CD4-positive, alpha-beta T cell treated with Interleukin-4 for 1 hour (primary cell): ENCODE measurements at regions not wholly inside any gene's neighbourhood (a gene's known extent, or its start where the extent isn't known, plus 50 kb on each side); places are given as distances from the start of the nearest gene placed in this dataset.
"Not testable (repeated sequence)": the region's sequence is repeated elsewhere in the genome, so short reads cannot be mapped to it uniquely, and the experiment has no call there.

Experiments used
- DNase-seq, 2 donors: peaks; one replicate each; pipeline ENCODE4 v3.0.0-alpha.2; 2020 to 2022

DNA sequence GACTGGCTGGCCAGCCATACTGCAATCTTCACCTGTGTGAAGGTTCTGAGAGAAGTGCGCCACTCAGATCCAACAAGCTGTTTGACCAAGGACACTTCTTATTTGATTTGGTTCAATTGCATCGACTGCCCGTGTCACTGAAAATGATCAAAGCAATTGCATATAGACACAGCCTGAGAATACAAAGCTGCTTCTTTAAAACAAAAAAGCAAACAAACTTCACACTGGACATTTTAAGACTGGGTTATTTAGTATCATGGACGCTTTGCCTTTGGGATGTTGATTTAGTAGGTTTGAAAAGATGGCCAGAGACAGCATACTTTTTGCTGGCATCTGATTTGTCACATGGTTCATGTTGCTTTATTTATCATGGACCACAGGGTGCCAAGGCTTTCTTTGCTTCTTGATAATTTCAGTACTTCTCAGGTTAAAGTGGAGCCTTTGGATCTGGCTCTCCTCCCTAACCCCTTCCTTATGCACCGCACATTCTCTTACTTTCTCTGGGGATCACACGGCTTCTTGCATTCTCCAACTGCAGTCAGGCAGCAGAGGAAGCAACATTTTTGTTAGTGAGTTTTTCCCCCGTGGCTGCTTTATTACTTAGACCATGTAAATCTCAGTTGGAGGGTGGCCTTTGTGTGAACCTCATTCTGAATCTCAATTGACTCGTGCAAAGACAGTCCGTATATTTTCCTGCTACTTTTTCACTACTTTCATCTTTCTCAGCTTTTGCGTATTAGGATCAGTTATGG, 151.0 kb downstream of the CD47 start:
- DNase-seq, result no peak

DNA sequence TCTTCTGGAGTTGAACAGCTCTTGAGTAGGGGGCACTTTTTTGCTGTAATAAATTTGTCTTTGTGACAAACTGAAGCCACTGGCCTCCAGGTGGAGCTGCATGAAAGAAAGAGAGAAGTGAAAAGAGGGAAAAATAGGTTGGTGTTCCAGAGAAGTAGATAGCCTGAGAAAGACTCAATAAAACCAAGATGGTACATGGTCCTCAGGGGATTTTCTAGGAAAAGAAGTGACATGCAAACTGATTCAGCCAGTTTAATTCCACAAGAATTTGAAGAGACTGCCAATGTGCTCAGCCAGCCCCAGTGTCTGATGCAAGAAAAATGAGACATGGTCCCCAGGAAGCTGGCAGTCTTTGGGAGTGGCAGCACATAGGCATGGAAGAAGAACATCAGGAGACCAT, 152.7 kb downstream of the CD47 start:
- DNase-seq, result peak in 1 of 2 donors; percentile 32

DNA sequence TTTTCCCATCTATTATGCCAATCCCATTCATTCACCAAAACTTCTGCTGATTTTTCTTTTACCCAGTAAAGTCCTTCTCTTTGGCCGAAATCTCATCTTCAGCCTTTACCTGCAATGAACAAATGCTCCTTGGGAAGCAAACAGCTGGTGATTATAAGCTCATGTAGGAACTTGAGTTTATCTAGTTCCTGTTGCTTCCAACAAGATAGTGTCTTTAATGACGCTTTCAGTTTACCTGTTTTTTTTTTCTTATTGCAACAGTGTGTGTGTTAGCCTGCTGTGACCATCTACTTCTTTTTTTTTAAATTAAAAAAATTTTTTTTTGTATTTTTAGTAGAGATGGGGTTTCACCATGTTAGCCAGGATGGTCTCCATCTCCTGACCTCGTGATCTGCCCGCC, 156.0 kb downstream of the CD47 start:
- no peak for DNase-seq

DNA sequence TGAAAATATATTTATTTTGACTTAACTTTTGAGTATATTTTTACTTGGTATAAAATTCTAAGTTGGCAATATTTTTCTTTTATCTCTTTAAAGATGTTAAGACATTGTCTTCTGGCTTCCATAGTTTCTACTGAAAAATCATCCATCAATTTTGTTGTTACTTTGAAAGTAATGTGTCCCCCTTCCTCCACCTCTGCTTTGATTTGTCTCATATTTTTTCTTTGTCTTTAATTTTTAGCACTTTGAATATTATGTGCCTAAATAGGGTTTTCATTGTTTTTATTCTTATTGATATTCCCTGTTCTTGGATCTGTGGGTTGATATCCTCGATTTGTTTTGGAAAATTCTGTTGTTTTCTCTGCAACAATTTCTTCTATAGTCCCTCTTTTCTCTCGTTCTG, 157.4 kb downstream of the CD47 start:
- DNase-seq, result no peak

DNA sequence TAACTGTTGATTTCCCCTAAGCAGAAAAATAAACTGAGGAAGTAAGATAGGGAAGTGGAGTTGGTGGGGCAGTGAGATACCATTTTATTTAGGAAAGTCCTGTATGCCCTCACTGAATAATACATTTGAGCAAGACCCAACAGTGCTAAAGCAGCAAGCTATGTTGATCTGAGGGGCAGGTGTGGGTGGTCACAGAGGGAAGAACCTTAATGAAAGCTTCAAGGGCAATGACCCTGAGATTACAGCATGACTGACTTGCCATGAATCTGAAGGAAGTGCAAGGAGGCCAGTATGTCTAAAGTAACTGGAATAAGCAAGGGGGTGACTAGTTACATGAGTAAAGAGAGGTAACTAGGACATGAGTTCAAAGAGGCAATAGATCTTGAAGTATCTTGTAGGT, 159.5 kb downstream of the CD47 start:
- no peak for DNase-seq

DNA sequence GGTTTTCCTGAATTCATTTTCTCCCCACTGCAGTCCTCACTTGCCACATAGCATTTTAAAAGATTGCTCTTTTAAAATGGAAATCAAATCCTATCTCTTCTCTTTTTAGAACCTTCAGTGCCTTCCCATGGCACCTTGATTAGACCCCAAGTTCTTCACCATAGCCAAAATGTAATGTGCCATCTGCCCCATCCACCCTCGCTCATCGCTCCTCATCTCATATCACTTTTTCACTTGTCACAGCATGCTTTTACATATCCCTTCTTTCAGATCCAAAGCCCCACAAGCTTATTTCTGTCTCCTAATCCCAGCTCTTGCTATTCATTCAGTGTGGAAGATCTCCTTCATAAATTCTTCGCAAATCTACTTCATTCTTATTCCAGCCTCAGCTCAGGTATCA, 161.7 kb downstream of the CD47 start:
- no peak for DNase-seq

DNA sequence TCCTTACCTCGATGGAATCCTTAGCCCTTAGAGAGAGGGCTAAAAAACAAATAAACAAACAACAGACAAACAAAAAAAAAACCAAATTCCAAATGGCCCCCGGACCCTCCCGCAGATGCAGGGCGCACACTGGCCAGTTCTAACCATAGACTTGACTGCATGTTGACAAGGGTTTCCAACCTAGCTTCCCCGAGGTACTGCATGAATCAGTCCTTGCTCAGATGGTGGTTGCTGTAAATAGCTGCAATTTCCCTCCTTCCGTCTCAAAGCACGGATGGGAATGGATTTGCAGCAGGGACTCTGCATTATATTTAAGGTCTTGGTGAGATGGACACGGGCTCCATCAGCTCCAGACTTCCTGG, 162.8 kb downstream of the CD47 start:
- no peak for DNase-seq

DNA sequence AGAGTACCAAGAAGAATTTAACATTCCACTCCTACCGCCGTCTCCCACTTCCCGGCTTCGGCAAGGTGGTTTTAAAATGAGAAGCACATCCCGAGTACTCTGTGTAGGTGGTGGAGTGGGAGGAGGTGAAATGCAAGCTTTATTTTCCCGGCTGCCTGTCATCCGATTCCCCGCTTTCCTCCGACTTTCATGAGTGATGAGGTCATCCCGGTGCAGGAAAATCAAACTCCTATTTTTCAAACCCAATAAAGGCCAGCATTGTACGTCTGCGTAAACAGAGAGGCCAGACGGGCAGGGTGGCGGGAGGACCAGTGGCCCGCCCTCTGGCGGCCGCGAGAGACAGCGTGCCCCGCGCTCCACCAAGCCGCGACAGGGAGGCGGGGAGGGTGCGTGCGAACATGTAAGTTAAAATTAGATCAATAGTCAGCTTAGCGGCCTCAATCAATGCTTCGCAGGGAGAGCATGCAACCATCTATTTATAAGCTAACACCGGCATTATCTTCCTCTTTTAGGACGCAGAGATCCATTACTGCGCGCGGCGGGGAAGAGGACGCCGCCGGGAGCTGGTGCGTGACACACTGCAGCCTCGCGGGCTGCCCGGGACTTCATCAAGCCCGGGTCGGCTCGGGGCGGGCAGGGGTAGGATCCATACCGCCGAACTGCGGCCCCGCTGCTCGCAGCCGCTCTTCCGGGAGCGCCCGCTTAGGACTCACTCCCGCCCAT, 163.3 kb downstream of the CD47 start:
- peak; percentile 62 for DNase-seq

DNA sequence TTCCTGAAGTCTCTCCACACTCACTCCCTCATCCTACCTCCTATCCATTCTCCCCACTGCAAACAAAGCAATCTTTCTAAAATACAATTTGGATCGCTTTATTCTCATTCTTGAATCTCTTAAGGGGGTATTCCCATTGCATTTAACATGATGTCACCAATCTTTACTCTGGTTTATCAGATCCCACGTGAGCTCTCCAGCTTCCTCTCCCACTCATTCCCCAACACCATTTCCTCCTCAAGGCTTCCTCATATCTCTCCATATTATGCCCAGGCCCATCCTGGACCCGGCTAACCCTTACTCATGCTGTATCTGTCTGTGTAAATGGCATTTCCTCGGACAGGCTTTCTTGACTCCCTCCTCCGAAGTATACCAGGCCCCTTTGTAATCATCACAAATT, 165.0 kb downstream of the CD47 start:
- no peak for DNase-seq

DNA sequence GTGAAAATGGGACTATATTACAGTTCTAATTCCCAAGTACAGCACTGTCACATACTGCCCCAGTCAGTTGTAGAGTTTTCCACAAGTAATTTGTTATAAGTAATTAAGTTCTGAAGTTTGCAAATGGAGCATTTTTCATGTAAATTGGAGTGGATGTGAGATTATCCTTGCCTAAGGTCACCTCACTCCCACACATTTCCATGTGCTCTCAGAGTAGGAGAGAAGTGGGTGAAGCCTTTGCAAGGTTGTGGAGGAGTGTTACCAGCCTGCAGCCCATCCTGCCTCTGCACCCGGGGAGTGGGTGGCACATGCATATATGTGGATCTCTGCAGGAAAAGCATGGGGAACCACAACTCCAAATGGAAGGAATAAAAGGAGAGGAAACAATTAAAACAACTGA, 169.8 kb downstream of the CD47 start:
- DNase-seq, result no peak

DNA sequence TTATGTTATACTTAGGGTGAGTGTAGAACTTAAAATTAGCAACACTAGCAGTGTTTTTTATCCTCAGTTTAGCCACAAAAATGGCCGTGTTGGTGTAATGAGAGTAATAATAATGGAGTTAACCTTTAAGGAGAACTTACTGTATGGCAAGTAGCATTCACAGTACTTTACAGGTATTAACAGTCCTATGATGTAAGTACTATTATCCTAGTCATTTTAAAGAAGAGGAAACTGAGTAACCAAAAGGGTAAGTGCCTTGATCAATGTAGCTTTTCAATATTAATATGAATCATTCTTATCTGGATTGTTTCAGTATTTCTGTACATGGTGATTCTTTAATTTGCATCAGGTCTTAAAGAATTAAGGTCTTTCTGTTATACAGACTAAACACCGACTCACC, 170.3 kb downstream of the CD47 start:
- no peak for DNase-seq

DNA sequence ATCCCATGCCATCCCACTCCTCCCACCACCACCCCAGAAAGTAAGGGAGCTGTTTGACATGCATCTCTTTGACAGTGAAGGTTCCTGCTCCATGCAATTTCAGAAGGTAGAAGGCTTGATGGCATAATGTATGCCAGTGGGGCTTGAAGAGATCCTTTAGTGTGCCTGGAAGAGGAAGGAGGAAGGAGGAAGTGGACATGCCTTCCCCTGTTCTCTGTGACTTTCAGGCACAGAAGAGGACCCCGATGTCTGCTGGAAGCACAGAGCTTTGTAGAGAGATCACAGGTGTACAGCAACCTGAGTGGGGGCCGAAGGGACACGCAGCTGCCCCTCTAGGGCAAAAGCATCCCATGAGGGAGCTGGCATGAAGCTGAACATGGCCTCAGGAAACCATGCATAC, 171.6 kb downstream of the CD47 start:
- DNase-seq, result no peak

DNA sequence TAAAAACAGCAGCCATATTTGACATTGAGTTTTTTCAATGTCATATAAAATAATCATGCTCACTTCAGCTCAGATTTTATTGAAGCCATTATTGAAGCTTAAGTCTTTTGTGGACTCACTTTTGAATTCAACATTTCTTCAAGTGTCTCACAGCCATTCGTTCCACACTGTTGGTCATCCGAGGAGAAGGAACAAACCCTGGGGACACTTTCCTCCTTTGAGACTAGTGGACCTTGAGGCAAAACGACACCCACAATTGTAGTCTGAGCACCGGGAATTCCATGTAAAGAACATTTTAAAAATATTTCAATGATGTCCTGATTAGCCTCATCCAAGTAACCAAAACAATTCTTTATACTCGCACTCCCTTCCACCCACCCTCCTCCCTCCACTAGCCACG, 174.7 kb downstream of the CD47 start:
- no peak for DNase-seq

DNA sequence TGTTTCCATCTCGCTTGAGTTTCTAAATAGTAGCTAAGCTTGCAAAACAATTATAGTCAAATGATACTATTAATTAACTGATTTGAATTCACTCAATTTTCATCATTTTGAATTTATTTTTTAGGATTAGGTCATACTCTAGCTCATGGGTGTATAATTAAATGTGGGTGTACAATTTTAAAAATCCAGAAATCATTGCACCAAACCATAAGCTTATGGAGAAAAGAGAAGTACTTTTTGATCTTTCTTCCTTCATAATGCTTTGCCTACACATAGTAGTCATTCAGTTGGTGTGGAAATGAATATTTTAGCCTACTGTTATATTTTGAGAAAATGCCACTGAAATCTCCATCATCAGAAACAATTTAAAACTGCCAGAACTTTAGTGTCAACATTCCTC, 175.1 kb downstream of the CD47 start:
- DNase-seq, result no peak

DNA sequence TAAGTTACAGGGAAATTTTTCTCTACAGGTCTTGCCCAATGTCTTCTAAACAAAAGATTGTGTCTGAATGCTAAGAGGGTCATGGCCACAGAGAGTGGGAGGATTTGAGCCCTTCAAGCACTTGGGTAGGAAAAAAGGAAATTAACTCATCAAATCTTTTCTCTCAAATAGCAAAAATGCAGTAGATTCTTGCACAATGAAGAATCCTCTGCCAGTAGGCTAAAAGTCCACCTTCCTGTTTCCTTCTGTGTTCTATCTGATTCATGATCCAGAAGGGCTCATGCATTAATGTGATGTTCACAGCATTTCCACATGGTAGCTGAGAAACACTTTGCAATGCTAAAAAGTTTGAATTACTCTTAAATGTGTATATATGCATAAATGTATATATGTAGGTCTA, 177.1 kb downstream of the CD47 start:
- no peak for DNase-seq

DNA sequence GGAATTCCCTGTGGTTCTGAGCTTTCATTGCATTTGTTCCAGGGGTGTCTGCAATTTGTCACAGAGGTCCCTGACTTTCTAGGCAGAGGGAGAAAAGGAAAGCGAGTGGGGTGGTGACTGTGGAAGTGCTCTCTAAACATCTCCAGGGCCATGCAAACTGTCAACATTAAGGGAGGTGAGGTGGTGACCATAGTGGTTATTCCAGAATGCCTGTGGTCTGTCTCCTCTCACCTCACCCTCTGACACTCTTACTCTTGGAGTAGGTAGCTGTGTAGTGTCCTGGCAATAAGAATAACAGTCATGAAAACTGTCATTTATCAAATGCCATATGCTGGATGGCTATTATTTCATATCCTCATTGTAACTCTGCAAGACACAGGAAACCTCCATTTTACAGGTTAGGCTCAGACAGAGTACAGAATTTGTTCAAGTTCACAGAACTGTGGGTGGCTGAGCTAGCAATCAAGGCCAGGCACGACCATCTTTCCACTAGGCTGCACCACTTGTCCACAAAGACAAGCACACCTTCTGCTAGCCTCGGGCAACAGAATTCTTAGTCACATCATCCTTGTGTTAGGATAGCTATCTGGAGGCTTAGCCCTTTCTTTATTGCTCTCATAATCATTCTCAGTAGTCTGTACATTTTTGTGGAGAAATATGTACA, 179.4 kb downstream of the CD47 start:
- DNase-seq, result no peak

DNA sequence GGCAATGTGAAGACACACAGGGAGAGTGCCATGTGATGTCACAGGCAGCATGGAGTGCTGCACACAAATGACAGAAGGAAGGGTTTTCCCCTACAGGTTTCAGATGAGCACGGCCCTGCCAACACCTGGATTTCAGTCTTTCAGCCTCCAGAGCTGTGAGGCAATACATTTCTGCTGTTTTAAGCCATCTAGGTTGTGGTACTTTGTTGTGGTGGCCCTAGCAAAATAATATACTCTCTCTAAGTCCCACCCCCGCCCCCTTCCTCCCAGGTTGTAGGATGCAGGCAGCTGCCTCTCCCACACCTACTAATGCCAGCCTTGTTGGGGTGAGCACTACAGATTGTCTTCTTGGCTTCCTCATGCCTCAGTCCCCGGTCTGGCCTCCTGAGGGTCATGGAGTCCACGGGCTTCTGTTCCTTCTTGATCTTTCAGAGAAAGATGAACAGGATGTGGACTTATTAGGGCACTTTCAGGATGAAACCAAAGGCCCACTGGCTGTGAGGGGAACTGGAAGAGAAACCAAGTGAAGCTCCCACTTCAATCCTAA, 180.0 kb downstream of the CD47 start:
- no peak for DNase-seq

DNA sequence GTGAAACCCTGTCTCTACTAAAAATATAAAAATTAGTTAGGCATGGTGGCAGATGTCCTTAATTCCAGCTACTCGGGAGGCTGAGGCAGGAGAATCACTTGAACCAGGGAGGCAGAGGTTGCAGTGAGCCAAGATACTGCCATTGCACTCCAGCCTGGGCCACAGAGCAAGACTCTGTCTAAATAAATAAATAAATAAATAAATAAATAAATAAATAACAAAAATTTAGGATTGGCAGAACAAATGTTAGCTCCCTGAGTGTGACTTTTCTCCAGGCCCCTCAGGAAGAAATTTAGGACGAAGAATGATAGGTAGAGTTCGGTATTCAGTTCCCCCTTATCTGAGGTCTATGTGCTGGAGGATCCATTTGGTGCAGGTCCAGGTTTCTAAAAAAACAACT, 181.2 kb downstream of the CD47 start:
- not testable (repeated sequence) for DNase-seq

DNA sequence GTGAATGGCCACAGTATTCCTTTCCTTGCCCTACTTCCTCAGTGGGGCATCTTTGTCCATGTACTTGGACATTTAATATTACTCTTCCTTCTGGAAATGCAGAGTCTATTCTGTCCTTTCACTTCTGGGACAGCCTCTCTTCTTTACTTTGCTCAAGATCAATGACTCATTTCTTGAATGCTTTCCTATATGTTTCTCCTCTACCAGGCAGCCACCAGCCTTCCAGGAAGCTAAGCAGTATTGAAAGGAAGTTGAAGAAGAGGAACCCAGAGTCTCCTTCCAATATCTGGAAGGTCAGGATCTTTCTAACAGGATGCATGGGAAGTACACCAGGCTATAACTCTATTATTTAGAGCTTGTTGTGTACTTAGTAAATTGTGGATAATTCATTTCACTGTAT, 182.8 kb downstream of the CD47 start:
- DNase-seq, result no peak

DNA sequence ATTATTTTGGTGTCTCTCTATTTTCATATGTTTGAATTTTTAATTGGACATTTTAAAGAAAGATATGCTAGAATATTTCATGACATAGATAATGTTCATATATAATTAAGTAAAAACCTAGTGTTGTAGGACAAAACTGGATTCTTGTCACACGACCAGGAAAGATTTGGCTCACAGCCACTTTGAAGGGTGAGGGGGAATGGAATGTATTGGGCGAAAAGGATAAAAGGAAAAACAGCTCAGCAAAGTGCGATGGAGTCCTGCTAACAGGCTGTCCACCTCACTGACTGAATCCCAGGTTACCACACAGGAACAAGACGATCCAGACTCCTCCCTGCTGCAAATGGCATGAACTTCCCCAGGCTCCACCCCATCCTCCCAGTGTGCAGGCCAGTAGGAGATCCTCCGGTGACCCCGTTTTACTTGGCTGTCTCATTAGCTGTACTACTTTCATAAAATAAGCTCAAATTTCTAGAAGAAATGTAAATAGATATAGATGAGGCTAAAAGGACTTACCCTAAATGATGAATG, 186.2 kb downstream of the CD47 start:
- no peak for DNase-seq

DNA sequence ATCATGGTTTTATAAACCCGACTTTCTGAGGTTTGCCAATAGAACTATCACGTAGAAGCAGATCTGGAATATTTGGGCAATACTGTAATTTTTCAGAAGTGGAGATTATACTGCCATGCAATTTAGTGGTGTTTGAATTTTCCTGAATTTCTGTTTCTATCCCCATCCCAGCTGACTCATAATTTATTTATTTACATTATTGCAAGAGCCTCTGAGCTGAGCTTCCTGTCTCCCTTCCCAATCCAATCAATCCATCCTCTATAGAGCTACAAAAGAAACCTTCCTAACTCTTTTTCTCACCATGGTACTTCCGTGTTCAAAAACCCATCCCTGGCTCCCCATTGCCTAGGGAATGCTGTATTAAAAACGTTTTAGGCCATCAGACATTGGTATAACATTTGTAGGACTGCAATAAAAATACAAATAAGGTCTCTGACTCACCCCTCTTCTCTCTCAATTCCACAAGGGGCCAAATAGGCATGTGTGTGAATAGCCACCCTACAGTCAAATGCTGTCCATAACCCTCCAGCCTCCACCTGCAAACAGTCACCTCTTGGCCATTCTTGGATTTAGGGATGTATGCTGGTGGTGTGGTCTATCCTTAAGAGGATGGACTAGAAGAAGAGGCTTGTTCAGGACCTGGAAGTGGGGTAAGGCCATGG, 190.7 kb downstream of the CD47 start:
- no peak for DNase-seq

DNA sequence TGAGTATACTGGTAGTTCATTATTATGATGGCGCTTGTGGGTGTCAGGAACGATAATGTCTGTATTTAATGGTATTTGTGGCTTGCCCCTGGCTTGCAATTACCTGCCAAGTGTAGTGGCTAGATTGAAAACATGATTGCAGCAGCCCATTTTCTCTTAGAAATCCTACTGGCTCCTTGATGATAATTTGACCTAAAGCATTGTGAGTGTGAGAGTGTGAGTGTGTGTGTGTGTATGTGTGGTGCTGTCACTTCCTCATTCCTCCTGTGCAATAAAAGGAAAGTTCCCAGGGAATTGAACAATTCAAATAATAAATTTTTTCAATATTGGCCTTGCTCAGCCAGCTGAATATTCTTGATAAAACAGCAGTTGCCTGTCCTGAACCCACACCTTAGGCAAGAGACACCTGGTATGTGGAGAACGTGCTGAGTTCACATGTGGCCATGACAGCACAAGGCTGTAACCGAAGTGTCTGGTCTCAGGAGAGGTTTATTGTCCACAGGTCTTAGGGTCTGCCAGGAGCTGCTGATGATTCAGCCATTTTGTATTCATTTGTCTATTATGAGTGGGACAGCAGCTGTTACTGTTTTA, 193.3 kb downstream of the CD47 start:
- DNase-seq, result no peak

DNA sequence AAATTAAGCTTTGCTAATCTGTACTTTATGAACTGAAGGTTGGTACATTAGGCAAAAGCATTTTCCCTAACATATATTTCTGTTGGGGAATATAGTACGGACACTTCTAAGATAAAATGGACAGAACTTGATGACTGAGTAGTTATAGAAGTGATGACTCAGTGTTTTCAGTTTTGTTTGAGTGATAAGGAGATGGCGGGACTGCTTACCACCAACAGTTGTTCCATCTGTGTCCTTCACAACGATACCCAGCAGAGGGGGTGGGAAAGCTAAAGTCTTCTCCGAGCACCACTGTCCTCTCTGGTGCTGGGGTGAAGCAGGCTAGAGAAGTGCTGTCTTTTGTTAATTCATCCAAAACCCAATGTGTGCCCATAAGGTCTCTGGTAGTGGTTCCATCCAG, 195.8 kb downstream of the CD47 start:
- DNase-seq, result no peak
